CD4-positive, alpha-beta T cell treated with Interleukin-4 for 1 hour (primary cell): ENCODE measurements at regions not wholly inside any gene's neighbourhood (a gene's known extent, or its start where the extent isn't known, plus 50 kb on each side); places are given as distances from the start of the nearest gene placed in this dataset.
"Not testable (repeated sequence)": the region's sequence is repeated elsewhere in the genome, so short reads cannot be mapped to it uniquely, and the experiment has no call there.

Experiments used
- DNase-seq, 2 donors: peaks; one replicate each; pipeline ENCODE4 v3.0.0-alpha.2; 2020 to 2022

GRCh38 chr10:90286941-90287340 is 570.9 kb downstream of the HTR7 start:
- DNase-seq = no peak

GRCh38 chr10:90288391-90288933 is 569.4 kb downstream of the HTR7 start:
- DNase-seq = no peak

- DNase-seq = no peak
Measured at GRCh38 chr10:90289037-90289436, 568.8 kb downstream of the HTR7 start.

GRCh38 chr10:90293616-90294015 is 564.2 kb downstream of the HTR7 start:
- DNase-seq = no peak

GRCh38 chr10:90294821-90295540 is 562.9 kb downstream of the HTR7 start:
- not testable (repeated sequence) for DNase-seq

GRCh38 chr10:90302031-90302430 is 555.8 kb downstream of the HTR7 start:
- DNase-seq = not testable (repeated sequence)

GRCh38 chr10:90302758-90303481 is 554.9 kb downstream of the HTR7 start:
- no peak for DNase-seq

- DNase-seq = no peak
Measured at GRCh38 chr10:90304533-90304932, 553.3 kb downstream of the HTR7 start.

GRCh38 chr10:90306187-90306586 is 551.7 kb downstream of the HTR7 start:
- no peak for DNase-seq

- no peak for DNase-seq
Measured at GRCh38 chr10:90308223-90308622, 549.6 kb downstream of the HTR7 start.

- no peak for DNase-seq
Measured at GRCh38 chr10:90313576-90314325, 544.1 kb downstream of the HTR7 start.

GRCh38 chr10:90314718-90315117 is 543.1 kb downstream of the HTR7 start:
- no peak for DNase-seq

GRCh38 chr10:90317172-90317571 is 540.7 kb downstream of the HTR7 start:
- no peak for DNase-seq

GRCh38 chr10:90318659-90319058 is 539.2 kb downstream of the HTR7 start:
- DNase-seq = no peak

- DNase-seq = no peak
Measured at GRCh38 chr10:90319188-90319914, 538.5 kb downstream of the HTR7 start.

GRCh38 chr10:90321132-90321816 is 536.6 kb downstream of the HTR7 start:
- no peak for DNase-seq

GRCh38 chr10:90326498-90327267 is 531.2 kb downstream of the HTR7 start:
- DNase-seq = no peak

GRCh38 chr10:90327611-90328010 is 530.2 kb downstream of the HTR7 start:
- no peak for DNase-seq

GRCh38 chr10:90328459-90328858 is 529.4 kb downstream of the HTR7 start:
- no peak for DNase-seq

- no peak for DNase-seq
Measured at GRCh38 chr10:90328896-90329295, 528.9 kb downstream of the HTR7 start.

GRCh38 chr10:90337316-90337715 is 520.5 kb downstream of the HTR7 start:
- DNase-seq = no peak
